C4-2B (cell line): ENCODE measurements at regions not wholly inside any gene's neighbourhood (a gene's known extent, or its start where the extent isn't known, plus 50 kb on each side); places are given as distances from the start of the nearest gene placed in this dataset.
"Not testable (repeated sequence)": the region's sequence is repeated elsewhere in the genome, so short reads cannot be mapped to it uniquely, and the experiment has no call there.

ENCODE experiments used
- CTCF ChIP-seq: fragments of 450-650 bp; conservative IDR thresholded peaks from 2 replicates; pipeline ENCODE4 v1.5.1; 2017; ENCODE audit warnings: mild to moderate bottlenecking
- ZFX ChIP-seq: fragments of 450-650 bp; IDR thresholded peaks from 2 replicates; pipeline ENCODE4 v1.6.1; 2017

DNA sequence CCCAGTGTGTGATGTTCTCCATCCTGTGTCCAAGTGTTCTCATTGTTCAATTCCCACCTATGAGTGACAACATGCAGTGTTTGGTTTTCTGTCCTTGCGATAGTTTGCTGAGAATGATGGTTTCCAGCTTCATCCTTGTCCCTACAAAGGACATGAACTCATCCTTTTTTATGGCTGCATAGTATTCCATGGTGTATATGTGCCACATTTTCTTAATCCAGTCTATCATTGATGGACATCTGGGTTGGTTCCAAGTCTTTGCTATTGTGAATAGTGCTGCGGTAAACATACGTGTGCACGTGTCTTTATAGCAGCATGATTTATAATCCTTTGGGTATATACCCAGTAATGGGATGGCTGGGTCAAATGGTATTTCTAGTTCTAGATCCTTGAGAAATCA lies 134.3 kb downstream of the CCDC71L start:
- not testable (repeated sequence) for TF ChIP-seq CTCF, ZFX
